GM12891 (cell line): ENCODE measurements at regions not wholly inside any gene's neighbourhood (a gene's known extent, or its start where the extent isn't known, plus 50 kb on each side); places are given as distances from the start of the nearest gene placed in this dataset.

Experiments
- POLR2A ChIP-seq: IDR thresholded peaks from 2 replicates; pipeline ENCODE4 v1.6.1; 2011; ENCODE audit warnings: low read depth, low read length, control low read depth
- POLR2AphosphoS5 ChIP-seq: IDR thresholded peaks from 2 replicates; pipeline ENCODE4 v1.6.1; 2011; ENCODE audit warnings: low read depth, low read length, control low read depth

- TF ChIP-seq POLR2A (no peak), POLR2AphosphoS5 (no peak)
Measured at GRCh38 chr10:45241865-45242520, 73.4 kb downstream of the OR13A1 start.
